K562 (cell line): ENCODE measurements at regions not wholly inside any gene's neighbourhood (a gene's known extent, or its start where the extent isn't known, plus 50 kb on each side); places are given as distances from the start of the nearest gene placed in this dataset.
A peak's percentile ranks its signal among the peaks of the same experiment; 100 is the strongest.

Experiments used
- FOS ChIP-seq: IDR thresholded peaks from 3 replicates; pipeline ENCODE4 v1.6.1; 2011; ENCODE audit not compliant: insufficient read length; ENCODE audit errors: extremely low read depth
- HDGF ChIP-seq: fragments of 450-650 bp; IDR thresholded peaks from 2 replicates; pipeline ENCODE4 v1.6.1; 2016
- KDM5B ChIP-seq: fragments of 200-600 bp; sonication (generic); IDR thresholded peaks from 2 replicates; pipeline ENCODE4 v1.6.1; 2012; ENCODE audit warnings: low read depth, mild to moderate bottlenecking, moderate library complexity, low read length, control low read depth, inconsistent platforms; ENCODE audit not compliant: insufficient replicate concordance
- MTF1 ChIP-seq: fragments of 250-450 bp; sonication (Bioruptor Pico); IDR thresholded peaks from 2 replicates; pipeline ENCODE4 v1.9.0; 2021; ENCODE audit warnings: moderate library complexity, mild to moderate bottlenecking, inconsistent platforms, borderline replicate concordance
- RBM25 ChIP-seq: fragments of 200-400 bp; formaldehyde crosslinking; IDR thresholded peaks from 2 replicates; pipeline ENCODE4 v1.6.1; 2018; ENCODE audit warnings: low read length, low read depth, moderate library complexity; ENCODE audit not compliant: severe bottlenecking
- SMARCC2 ChIP-seq: fragments of 450-650 bp; IDR thresholded peaks from 2 replicates; pipeline ENCODE4 v1.6.1; 2017; ENCODE audit warnings: antibody characterized with exemption, moderate library complexity, mild to moderate bottlenecking, low read depth
- ZNF140 ChIP-seq: fragments of 250-450 bp; sonication (Bioruptor Pico); IDR thresholded peaks from 2 replicates; pipeline ENCODE4 v1.8.0; 2021; ENCODE audit warnings: moderate library complexity, mild to moderate bottlenecking, inconsistent platforms
- ZNF224 ChIP-seq: sonication (generic); formaldehyde crosslinking; IDR thresholded peaks from 2 replicates; pipeline ENCODE4 v1.8.0; 2022; ENCODE audit warnings: mild to moderate bottlenecking, missing genetic modification reagents
- ZNF24 ChIP-seq: fragments of 450-650 bp; IDR thresholded peaks from 2 replicates; pipeline ENCODE4 v1.6.1; 2016
- ZNF695 ChIP-seq: fragments of 450-650 bp; formaldehyde crosslinking; IDR thresholded peaks from 2 replicates; pipeline ENCODE4 v1.4.0; 2020; ENCODE audit warnings: mild to moderate bottlenecking, moderate library complexity
- ZNF778 ChIP-seq: fragments of 450-650 bp; formaldehyde crosslinking; IDR thresholded peaks from 2 replicates; pipeline ENCODE4 v1.4.0; 2020; ENCODE audit warnings: mild to moderate bottlenecking, moderate library complexity
- TF ChIP-seq, protein P1 (sequence below), 2 experiments: fragments of 150-350 bp in 1 of 2; IDR thresholded peaks; 2 replicates each; pipeline ENCODE4 v1.6.1; 2012 to 2016; ENCODE audit warnings: low read depth in 2 of 2, low read length in 2 of 2, mild to moderate bottlenecking in 1 of 2, moderate library complexity in 1 of 2
- TF ChIP-seq, protein P2 (sequence below): fragments of 250-450 bp; sonication (Bioruptor Pico); IDR thresholded peaks from 2 replicates; pipeline ENCODE4 v1.5.0; 2020; ENCODE audit warnings: mild to moderate bottlenecking
- TF ChIP-seq, protein P3 (sequence below): IDR thresholded peaks from 2 replicates; pipeline ENCODE4 v1.6.1; 2014; ENCODE audit warnings: antibody characterized with exemption
- TF ChIP-seq, protein P4 (sequence below), 2 experiments: fragments of 200-800 bp in 1 of 2; sonication (Bioruptor generic) in 1 of 2; sonication (generic) in 1 of 2; formaldehyde crosslinking in 1 of 2; IDR thresholded peaks in 1 of 2; conservative IDR thresholded peaks in 1 of 2; 2 replicates each; pipeline versions ENCODE4 v1.5.0 to v1.6.1; 2016 to 2020; ENCODE audit warnings: missing compliant biosample characterization in 1 of 2, missing genetic modification characterization in 1 of 2, missing genetic modification reagents in 1 of 2
- TF ChIP-seq, protein P5 (sequence below): sonication (generic); formaldehyde crosslinking; IDR thresholded peaks from 2 replicates; pipeline ENCODE4 v1.8.1; 2023; ENCODE audit warnings: mild to moderate bottlenecking, missing genetic modification reagents

DNA sequence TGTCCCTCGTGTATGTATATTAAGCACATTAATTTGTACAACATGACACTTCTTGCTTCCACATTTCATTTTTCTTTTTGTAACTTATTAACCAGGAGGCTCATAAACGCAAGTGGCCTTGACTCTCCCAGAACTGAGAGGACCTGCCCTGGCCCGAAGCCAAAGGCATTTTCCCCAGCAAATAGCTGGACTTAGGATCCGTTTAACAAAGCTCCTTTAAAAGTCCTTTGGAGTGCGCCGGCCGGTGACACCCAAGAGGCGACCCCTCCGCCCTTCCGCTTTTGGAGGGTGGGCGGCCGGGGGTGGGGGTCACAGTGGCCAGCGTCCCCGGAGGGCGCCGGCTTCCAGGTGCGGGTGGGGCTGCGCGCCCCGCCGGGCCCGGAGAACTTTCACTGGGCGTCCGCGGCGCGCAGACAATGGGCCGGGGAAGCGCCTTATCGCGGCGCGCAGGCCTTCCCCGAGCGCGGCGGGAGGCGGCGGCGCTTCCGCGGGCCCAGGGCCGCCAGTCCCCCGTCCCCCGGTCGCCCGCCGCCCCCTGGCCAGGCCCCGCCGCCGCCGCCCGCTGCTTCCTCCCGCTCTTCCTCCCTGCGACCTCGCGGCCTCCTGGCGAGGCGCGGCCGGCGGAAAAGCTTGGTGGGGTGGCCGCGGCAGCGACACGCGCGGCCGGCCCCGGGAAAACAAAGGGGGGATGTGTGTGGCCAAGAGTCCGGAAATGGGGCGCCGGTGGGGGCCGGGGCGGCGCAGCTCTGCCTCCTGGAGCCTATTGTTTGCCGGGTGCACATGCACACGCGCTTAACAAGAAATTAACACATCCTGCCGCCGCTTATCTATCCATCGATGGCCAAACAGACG lies 613.4 kb downstream of the MCTP2 start (continued):
- TF ChIP-seq, protein P1, sequence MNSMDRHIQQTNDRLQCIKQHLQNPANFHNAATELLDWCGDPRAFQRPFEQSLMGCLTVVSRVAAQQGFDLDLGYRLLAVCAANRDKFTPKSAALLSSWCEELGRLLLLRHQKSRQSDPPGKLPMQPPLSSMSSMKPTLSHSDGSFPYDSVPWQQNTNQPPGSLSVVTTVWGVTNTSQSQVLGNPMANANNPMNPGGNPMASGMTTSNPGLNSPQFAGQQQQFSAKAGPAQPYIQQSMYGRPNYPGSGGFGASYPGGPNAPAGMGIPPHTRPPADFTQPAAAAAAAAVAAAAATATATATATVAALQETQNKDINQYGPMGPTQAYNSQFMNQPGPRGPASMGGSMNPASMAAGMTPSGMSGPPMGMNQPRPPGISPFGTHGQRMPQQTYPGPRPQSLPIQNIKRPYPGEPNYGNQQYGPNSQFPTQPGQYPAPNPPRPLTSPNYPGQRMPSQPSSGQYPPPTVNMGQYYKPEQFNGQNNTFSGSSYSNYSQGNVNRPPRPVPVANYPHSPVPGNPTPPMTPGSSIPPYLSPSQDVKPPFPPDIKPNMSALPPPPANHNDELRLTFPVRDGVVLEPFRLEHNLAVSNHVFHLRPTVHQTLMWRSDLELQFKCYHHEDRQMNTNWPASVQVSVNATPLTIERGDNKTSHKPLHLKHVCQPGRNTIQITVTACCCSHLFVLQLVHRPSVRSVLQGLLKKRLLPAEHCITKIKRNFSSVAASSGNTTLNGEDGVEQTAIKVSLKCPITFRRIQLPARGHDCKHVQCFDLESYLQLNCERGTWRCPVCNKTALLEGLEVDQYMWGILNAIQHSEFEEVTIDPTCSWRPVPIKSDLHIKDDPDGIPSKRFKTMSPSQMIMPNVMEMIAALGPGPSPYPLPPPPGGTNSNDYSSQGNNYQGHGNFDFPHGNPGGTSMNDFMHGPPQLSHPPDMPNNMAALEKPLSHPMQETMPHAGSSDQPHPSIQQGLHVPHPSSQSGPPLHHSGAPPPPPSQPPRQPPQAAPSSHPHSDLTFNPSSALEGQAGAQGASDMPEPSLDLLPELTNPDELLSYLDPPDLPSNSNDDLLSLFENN (IDR thresholded peaks at IDR 0.05; ENCODE audit: low read depth in 2 of 2, low read length in 2 of 2): peak in 1 of 2 experiments; percentile 65; a peak in 1 of 4 replicates
- TF ChIP-seq FOS (no peak), ZNF778 (CRISPR knock-in tag) (no peak), HDGF (no peak), ZNF224 (no peak), KDM5B (no peak), ZNF24 (no peak), ZNF140 (CRISPR knock-in tag) (no peak), SMARCC2 (0 out of 2 replicates have a peak, but pooled peaks have one; percentile 37), RBM25 (peak; percentile 26), MTF1 (CRISPR knock-in tag) (no peak), ZNF695 (CRISPR knock-in tag) (no peak)
- TF ChIP-seq, protein P2, sequence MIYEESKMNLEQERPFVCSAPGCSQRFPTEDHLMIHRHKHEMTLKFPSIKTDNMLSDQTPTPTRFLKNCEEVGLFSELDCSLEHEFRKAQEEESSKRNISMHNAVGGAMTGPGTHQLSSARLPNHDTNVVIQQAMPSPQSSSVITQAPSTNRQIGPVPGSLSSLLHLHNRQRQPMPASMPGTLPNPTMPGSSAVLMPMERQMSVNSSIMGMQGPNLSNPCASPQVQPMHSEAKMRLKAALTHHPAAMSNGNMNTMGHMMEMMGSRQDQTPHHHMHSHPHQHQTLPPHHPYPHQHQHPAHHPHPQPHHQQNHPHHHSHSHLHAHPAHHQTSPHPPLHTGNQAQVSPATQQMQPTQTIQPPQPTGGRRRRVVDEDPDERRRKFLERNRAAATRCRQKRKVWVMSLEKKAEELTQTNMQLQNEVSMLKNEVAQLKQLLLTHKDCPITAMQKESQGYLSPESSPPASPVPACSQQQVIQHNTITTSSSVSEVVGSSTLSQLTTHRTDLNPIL (CRISPR knock-in tag): no peak
- TF ChIP-seq, protein P3, sequence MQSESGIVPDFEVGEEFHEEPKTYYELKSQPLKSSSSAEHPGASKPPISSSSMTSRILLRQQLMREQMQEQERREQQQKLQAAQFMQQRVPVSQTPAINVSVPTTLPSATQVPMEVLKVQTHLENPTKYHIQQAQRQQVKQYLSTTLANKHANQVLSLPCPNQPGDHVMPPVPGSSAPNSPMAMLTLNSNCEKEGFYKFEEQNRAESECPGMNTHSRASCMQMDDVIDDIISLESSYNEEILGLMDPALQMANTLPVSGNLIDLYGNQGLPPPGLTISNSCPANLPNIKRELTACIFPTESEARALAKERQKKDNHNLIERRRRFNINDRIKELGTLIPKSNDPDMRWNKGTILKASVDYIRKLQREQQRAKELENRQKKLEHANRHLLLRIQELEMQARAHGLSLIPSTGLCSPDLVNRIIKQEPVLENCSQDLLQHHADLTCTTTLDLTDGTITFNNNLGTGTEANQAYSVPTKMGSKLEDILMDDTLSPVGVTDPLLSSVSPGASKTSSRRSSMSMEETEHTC: no peak
- TF ChIP-seq, protein P4, sequence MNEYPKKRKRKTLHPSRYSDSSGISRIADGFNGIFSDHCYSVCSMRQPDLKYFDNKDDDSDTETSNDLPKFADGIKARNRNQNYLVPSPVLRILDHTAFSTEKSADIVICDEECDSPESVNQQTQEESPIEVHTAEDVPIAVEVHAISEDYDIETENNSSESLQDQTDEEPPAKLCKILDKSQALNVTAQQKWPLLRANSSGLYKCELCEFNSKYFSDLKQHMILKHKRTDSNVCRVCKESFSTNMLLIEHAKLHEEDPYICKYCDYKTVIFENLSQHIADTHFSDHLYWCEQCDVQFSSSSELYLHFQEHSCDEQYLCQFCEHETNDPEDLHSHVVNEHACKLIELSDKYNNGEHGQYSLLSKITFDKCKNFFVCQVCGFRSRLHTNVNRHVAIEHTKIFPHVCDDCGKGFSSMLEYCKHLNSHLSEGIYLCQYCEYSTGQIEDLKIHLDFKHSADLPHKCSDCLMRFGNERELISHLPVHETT (CRISPR knock-in tag; conservative IDR thresholded peaks at IDR 0.05 in 1 of 2, IDR thresholded peaks at IDR 0.05 in 1 of 2): peak in 1 of 2 experiments; percentile 98; a peak in 2 of 4 replicates
- TF ChIP-seq, protein P5, sequence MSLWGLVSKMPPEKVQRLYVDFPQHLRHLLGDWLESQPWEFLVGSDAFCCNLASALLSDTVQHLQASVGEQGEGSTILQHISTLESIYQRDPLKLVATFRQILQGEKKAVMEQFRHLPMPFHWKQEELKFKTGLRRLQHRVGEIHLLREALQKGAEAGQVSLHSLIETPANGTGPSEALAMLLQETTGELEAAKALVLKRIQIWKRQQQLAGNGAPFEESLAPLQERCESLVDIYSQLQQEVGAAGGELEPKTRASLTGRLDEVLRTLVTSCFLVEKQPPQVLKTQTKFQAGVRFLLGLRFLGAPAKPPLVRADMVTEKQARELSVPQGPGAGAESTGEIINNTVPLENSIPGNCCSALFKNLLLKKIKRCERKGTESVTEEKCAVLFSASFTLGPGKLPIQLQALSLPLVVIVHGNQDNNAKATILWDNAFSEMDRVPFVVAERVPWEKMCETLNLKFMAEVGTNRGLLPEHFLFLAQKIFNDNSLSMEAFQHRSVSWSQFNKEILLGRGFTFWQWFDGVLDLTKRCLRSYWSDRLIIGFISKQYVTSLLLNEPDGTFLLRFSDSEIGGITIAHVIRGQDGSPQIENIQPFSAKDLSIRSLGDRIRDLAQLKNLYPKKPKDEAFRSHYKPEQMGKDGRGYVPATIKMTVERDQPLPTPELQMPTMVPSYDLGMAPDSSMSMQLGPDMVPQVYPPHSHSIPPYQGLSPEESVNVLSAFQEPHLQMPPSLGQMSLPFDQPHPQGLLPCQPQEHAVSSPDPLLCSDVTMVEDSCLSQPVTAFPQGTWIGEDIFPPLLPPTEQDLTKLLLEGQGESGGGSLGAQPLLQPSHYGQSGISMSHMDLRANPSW: no peak
